ENCODE measurements at regions not wholly inside any gene's neighbourhood (a gene's known extent, or its start where the extent isn't known, plus 50 kb on each side); places are given as distances from the start of the nearest gene placed in this dataset.

DNA sequence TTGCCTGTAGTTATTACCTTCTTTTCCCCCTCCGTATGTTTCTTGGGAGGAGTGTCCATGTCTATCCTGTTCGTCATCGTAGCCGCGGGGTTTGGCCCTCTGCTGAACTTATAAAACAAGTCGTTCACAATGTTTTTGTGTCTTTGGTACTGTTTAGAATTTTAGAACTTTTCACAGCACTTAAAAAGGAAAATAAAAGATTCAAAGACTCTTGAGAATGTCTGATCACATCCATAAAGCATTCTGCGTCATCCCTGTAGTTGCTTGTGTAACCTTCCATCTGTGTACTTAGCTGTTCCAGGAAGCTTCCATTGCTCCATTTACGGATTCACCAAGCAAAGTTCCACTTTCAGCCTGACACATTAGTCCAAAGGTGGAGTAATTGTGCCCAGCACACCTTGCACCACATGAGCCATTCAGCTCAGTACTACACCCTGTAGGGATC, 677.1 kb upstream of the NR2F2 start:
- 56% methylated on average over 8 of the region's 8 CpGs for WGBS (ENCODE audit: low lambda C conversion rate)
- POLR2A ChIA-PET = no interaction called here

DNA sequence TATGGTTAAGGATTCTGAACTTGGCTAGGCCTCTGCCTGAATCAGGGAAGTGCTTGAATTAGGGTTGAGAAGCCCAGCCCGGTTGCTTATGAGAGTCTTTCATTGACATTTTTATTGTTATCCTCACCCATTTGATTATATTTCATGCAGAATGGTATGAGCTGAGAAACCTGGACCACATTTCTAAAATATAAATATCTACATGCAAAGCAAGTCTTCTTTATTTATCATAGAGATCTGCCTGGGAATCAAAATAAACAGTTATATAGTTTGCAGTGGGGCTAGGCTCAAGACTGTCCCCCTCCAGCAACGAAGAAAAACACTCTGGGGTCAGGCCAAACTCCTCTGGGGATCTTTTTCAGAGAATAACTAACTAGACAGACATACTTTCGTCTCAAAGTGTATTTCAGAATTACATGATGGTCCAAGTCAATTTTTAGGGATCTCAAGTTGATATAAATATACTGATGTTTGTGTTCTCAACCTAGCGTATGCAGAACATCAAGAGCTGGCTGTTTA, 675.4 kb upstream of the NR2F2 start:
- DNase-seq = no peak
- H3F3A ChIP-seq (replicated peaks; ENCODE audit: insufficient read depth) = no peaks in the 10 kb centered on the region
- POLR2A ChIA-PET = no interaction called here
- no peak overlapping the region for H2AFZ ChIP-seq (ENCODE audit: low read depth)
- H4K20me1 ChIP-seq (ENCODE audit: insufficient read depth) = no peaks in the 10 kb centered on the region
- H3K9me3 ChIP-seq = no peaks in the 10 kb centered on the region
- H3K36me3 ChIP-seq (replicated peaks in 1 of 2; ENCODE audit: control insufficient read depth in 1 of 2, insufficient read depth in 2 of 2, low read length in 1 of 2) = no peaks in the 10 kb centered on the region
- CTCF ChIA-PET = no interaction called here
- H3K9ac ChIP-seq = no peak overlapping the region
- H3K4me1 ChIP-seq (ENCODE audit: control insufficient read depth in 1 of 2, insufficient read depth in 2 of 2, low read depth in 1 of 2, low read length in 1 of 2) = no peaks in the 10 kb centered on the region
- no peak overlapping the region for H3K4me3 ChIP-seq (ENCODE audit: low read depth in 2 of 2, low read length in 1 of 2)
- no peaks in the 10 kb centered on the region for H3K9me2 ChIP-seq
- H3K27ac ChIP-seq (ENCODE audit: low read depth in 2 of 2, low read length in 1 of 2) = no peak overlapping the region
- no peak overlapping the region for H3K4me2 ChIP-seq
- WGBS (ENCODE audit: low lambda C conversion rate) = 3% methylated on average over 4 of the region's 4 CpGs
- H3K79me2 ChIP-seq (ENCODE audit: insufficient read depth) = no peaks in the 10 kb centered on the region
- H3K27me3 ChIP-seq (ENCODE audit: insufficient read depth) = no peaks in the 10 kb centered on the region
- TF ChIP-seq TAF1 (IDR thresholded peaks at IDR 0.05; ENCODE audit: borderline replicate concordance, low read depth, low read length) (no peak), NRF1 (IDR thresholded peaks at IDR 0.05; ENCODE audit: low read depth, low read length) (no peak), SMC3 (IDR thresholded peaks at IDR 0.05; ENCODE audit: low read depth, low read length) (no peak)
- TF ChIP-seq, protein P1, sequence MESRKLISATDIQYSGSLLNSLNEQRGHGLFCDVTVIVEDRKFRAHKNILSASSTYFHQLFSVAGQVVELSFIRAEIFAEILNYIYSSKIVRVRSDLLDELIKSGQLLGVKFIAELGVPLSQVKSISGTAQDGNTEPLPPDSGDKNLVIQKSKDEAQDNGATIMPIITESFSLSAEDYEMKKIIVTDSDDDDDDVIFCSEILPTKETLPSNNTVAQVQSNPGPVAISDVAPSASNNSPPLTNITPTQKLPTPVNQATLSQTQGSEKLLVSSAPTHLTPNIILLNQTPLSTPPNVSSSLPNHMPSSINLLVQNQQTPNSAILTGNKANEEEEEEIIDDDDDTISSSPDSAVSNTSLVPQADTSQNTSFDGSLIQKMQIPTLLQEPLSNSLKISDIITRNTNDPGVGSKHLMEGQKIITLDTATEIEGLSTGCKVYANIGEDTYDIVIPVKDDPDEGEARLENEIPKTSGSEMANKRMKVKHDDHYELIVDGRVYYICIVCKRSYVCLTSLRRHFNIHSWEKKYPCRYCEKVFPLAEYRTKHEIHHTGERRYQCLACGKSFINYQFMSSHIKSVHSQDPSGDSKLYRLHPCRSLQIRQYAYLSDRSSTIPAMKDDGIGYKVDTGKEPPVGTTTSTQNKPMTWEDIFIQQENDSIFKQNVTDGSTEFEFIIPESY (IDR thresholded peaks at IDR 0.05; ENCODE audit: borderline replicate concordance, low read depth) = no peak
- TF ChIP-seq, protein P2, sequence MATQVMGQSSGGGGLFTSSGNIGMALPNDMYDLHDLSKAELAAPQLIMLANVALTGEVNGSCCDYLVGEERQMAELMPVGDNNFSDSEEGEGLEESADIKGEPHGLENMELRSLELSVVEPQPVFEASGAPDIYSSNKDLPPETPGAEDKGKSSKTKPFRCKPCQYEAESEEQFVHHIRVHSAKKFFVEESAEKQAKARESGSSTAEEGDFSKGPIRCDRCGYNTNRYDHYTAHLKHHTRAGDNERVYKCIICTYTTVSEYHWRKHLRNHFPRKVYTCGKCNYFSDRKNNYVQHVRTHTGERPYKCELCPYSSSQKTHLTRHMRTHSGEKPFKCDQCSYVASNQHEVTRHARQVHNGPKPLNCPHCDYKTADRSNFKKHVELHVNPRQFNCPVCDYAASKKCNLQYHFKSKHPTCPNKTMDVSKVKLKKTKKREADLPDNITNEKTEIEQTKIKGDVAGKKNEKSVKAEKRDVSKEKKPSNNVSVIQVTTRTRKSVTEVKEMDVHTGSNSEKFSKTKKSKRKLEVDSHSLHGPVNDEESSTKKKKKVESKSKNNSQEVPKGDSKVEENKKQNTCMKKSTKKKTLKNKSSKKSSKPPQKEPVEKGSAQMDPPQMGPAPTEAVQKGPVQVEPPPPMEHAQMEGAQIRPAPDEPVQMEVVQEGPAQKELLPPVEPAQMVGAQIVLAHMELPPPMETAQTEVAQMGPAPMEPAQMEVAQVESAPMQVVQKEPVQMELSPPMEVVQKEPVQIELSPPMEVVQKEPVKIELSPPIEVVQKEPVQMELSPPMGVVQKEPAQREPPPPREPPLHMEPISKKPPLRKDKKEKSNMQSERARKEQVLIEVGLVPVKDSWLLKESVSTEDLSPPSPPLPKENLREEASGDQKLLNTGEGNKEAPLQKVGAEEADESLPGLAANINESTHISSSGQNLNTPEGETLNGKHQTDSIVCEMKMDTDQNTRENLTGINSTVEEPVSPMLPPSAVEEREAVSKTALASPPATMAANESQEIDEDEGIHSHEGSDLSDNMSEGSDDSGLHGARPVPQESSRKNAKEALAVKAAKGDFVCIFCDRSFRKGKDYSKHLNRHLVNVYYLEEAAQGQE (IDR thresholded peaks at IDR 0.05; ENCODE audit: low read depth, low read length) = no peak
- TF ChIP-seq, protein P3, sequence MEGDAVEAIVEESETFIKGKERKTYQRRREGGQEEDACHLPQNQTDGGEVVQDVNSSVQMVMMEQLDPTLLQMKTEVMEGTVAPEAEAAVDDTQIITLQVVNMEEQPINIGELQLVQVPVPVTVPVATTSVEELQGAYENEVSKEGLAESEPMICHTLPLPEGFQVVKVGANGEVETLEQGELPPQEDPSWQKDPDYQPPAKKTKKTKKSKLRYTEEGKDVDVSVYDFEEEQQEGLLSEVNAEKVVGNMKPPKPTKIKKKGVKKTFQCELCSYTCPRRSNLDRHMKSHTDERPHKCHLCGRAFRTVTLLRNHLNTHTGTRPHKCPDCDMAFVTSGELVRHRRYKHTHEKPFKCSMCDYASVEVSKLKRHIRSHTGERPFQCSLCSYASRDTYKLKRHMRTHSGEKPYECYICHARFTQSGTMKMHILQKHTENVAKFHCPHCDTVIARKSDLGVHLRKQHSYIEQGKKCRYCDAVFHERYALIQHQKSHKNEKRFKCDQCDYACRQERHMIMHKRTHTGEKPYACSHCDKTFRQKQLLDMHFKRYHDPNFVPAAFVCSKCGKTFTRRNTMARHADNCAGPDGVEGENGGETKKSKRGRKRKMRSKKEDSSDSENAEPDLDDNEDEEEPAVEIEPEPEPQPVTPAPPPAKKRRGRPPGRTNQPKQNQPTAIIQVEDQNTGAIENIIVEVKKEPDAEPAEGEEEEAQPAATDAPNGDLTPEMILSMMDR (IDR thresholded peaks at IDR 0.05) = no peak

More for the DNA sequence above, 677.1 kb upstream of the NR2F2 start:
- no peaks in the 10 kb centered on the region for H3K79me2 ChIP-seq (ENCODE audit: insufficient read depth)
- no peak overlapping the region for H3K9ac ChIP-seq
- H3F3A ChIP-seq (replicated peaks; ENCODE audit: insufficient read depth) = no peaks in the 10 kb centered on the region
- H3K4me2 ChIP-seq = no peak overlapping the region
- no peak overlapping the region for H3K27ac ChIP-seq (ENCODE audit: low read depth in 2 of 2, low read length in 1 of 2)
- H3K9me2 ChIP-seq = no peaks in the 10 kb centered on the region
- no peaks in the 10 kb centered on the region for H3K27me3 ChIP-seq (ENCODE audit: insufficient read depth)
- TF ChIP-seq, protein P4, sequence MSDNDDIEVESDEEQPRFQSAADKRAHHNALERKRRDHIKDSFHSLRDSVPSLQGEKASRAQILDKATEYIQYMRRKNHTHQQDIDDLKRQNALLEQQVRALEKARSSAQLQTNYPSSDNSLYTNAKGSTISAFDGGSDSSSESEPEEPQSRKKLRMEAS (IDR thresholded peaks at IDR 0.05; ENCODE audit: low read depth) = no peak
- TF ChIP-seq GATA2 (CRISPR knock-in tag; IDR thresholded peaks at IDR 0.05) (no peak), ELF1 (IDR thresholded peaks at IDR 0.05) (no peak), SMC3 (IDR thresholded peaks at IDR 0.05; ENCODE audit: low read depth, low read length) (no peak), MXI1 (IDR thresholded peaks at IDR 0.05; ENCODE audit: low read depth, low read length) (no peak), TEAD4 (IDR thresholded peaks at IDR 0.05; ENCODE audit: borderline replicate concordance, insufficient read depth) (no peak), FOXM1 (IDR thresholded peaks at IDR 0.05; ENCODE audit: low read depth) (no peak), RFX5 (IDR thresholded peaks at IDR 0.05; ENCODE audit: low read length) (no peak), EP300 (IDR thresholded peaks at IDR 0.05; ENCODE audit: borderline replicate concordance in 1 of 2, low read depth in 1 of 2, low read length in 1 of 2) (no peak), NRF1 (IDR thresholded peaks at IDR 0.05; ENCODE audit: low read depth, low read length) (no peak), MEF2A (IDR thresholded peaks at IDR 0.05; ENCODE audit: borderline replicate concordance, low read depth) (no peak)
- TF ChIP-seq, protein P1 (IDR thresholded peaks at IDR 0.05; ENCODE audit: borderline replicate concordance, low read depth) = no peak
- TF ChIP-seq, protein P5, sequence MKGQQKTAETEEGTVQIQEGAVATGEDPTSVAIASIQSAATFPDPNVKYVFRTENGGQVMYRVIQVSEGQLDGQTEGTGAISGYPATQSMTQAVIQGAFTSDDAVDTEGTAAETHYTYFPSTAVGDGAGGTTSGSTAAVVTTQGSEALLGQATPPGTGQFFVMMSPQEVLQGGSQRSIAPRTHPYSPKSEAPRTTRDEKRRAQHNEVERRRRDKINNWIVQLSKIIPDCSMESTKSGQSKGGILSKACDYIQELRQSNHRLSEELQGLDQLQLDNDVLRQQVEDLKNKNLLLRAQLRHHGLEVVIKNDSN (IDR thresholded peaks at IDR 0.05; ENCODE audit: borderline replicate concordance, low read depth) = no peak
- H4K20me1 ChIP-seq (ENCODE audit: insufficient read depth) = no peaks in the 10 kb centered on the region
- H2AFZ ChIP-seq (ENCODE audit: low read depth) = no peak overlapping the region
- no peak for DNase-seq
- H3K9me3 ChIP-seq = no peaks in the 10 kb centered on the region
- no peaks in the 10 kb centered on the region for H3K4me1 ChIP-seq (ENCODE audit: control insufficient read depth in 1 of 2, insufficient read depth in 2 of 2, low read depth in 1 of 2, low read length in 1 of 2)
- CTCF ChIA-PET = no interaction called here
- no peak overlapping the region for H3K4me3 ChIP-seq (ENCODE audit: low read depth in 2 of 2, low read length in 1 of 2)
- no peaks in the 10 kb centered on the region for H3K36me3 ChIP-seq (replicated peaks in 1 of 2; ENCODE audit: control insufficient read depth in 1 of 2, insufficient read depth in 2 of 2, low read length in 1 of 2)
